HFFc6 (cell line): ENCODE measurements at regions not wholly inside any gene's neighbourhood (a gene's known extent, or its start where the extent isn't known, plus 50 kb on each side); places are given as distances from the start of the nearest gene placed in this dataset.

Source experiments
- DNase-seq: peaks from one replicate; pipeline ENCODE4 v3.0.0-alpha.2; 2018
- H3K27ac Mint-ChIP-seq: 2 replicates; pipeline ENCODE4 v1.8.0; 2020; ENCODE audit warnings: mild to moderate bottlenecking, mixed read lengths
- H3K27me3 Mint-ChIP-seq: 2 replicates; pipeline ENCODE4 v1.8.0; 2021; ENCODE audit warnings: mild to moderate bottlenecking, moderate library complexity, mixed read lengths; ENCODE audit not compliant: insufficient read depth
- H3K36me3 Mint-ChIP-seq: 2 replicates; pipeline ENCODE4 v1.8.0; 2021; ENCODE audit warnings: low read depth, mixed read lengths
- H3K4me1 Mint-ChIP-seq: 2 replicates; pipeline ENCODE4 v1.8.0; 2020; ENCODE audit warnings: low read depth, mixed read lengths
- H3K4me3 Mint-ChIP-seq: 2 replicates; pipeline ENCODE4 v1.8.0; 2020; ENCODE audit warnings: mild to moderate bottlenecking, moderate library complexity, mixed read lengths
- H3K9me3 Mint-ChIP-seq: 2 replicates; pipeline ENCODE4 v1.8.0; 2020; ENCODE audit warnings: mild to moderate bottlenecking, mixed read lengths
- CTCF ChIP-seq: fragments of 200-600 bp; sonication (generic); IDR thresholded peaks from 2 replicates; pipeline ENCODE4 v1.5.0; 2021; ENCODE audit warnings: antibody characterized with exemption, mild to moderate bottlenecking

GRCh38 chr3:28114893-28115292, 126.5 kb upstream of the CMC1 start:
- Mint-ChIP-seq H3K4me1 (no peaks in the 10 kb centered on the region), H3K27me3 (peaks cover 6% of the 10 kb centered on the region), H3K9me3 (peaks cover 5% of the 10 kb centered on the region), H3K4me3 (no peak overlapping the region), H3K36me3 (no peaks in the 10 kb centered on the region), H3K27ac (no peak overlapping the region)
- no peak for DNase-seq
- TF ChIP-seq CTCF, result no peak

- no peak for TF ChIP-seq CTCF
- no peak overlapping the region for H3K27ac Mint-ChIP-seq
- DNase-seq, result no peak
- peaks cover 6% of the 10 kb centered on the region for H3K27me3 Mint-ChIP-seq
- H3K4me3 Mint-ChIP-seq, result no peak overlapping the region
- H3K9me3 Mint-ChIP-seq, result peaks cover under 1% of the 10 kb centered on the region; the same call in 1 of the 2 replicates
- H3K36me3 Mint-ChIP-seq, result no peaks in the 10 kb centered on the region
- no peaks in the 10 kb centered on the region for H3K4me1 Mint-ChIP-seq
These were observed 126.1 kb upstream of the CMC1 start for GRCh38 chr3:28115316-28115715.

DNA sequence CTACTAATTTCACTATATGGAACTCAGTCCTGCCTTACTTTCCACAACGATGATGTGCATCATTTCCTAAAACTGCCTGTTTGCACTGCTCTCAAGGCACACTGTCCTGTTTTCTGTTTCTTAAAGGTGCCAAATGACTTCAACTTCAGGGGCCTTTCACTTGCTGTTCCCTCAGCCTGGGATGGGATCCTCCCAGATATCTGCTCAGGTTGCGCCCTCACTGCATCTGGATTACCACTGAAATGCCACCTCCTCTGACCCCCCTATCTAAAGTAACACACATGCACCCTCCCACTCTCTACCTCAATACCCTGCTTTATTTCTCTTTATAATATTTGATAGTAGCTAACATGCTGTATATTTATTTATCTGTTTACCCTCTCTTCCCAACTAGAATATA, 123.8 kb upstream of the CMC1 start:
- Mint-ChIP-seq H3K27me3 (peaks cover 4% of the 10 kb centered on the region; the same call in 1 of the 2 replicates), H3K27ac (no peak overlapping the region), H3K36me3 (no peaks in the 10 kb centered on the region), H3K9me3 (no peaks in the 10 kb centered on the region), H3K4me1 (no peaks in the 10 kb centered on the region), H3K4me3 (no peak overlapping the region)
- DNase-seq, result no peak
- TF ChIP-seq CTCF, result no peak

- H3K36me3 Mint-ChIP-seq, result no peaks in the 10 kb centered on the region
These were observed 123.3 kb upstream of the CMC1 start for GRCh38 chr3:28118087-28118486.

GRCh38 chr3:28122227-28122626, 119.2 kb upstream of the CMC1 start:
- no peak for DNase-seq
- H3K4me3 Mint-ChIP-seq, result no peak overlapping the region

More at GRCh38 chr3:28118087-28118486, 123.3 kb upstream of the CMC1 start:
- TF ChIP-seq CTCF, result no peak
- peaks cover 4% of the 10 kb centered on the region; the same call in 1 of the 2 replicates for H3K27me3 Mint-ChIP-seq
- no peaks in the 10 kb centered on the region for H3K4me1 Mint-ChIP-seq
- H3K27ac Mint-ChIP-seq, result no peak overlapping the region
- H3K4me3 Mint-ChIP-seq, result no peak overlapping the region
- H3K9me3 Mint-ChIP-seq, result no peaks in the 10 kb centered on the region
- no peak for DNase-seq

More at GRCh38 chr3:28122227-28122626, 119.2 kb upstream of the CMC1 start:
- Mint-ChIP-seq H3K9me3 (0 out of 2 replicates have a peak, but pooled peaks cover under 1% of the 10 kb centered on the region), H3K27ac (no peak overlapping the region), H3K27me3 (peaks cover 4% of the 10 kb centered on the region; the same call in 1 of the 2 replicates), H3K4me1 (no peaks in the 10 kb centered on the region), H3K36me3 (no peaks in the 10 kb centered on the region)
- TF ChIP-seq CTCF, result no peak
